HCT116 (cell line): ENCODE measurements at regions not wholly inside any gene's neighbourhood (a gene's known extent, or its start where the extent isn't known, plus 50 kb on each side); places are given as distances from the start of the nearest gene placed in this dataset.

Experiments
- ATAC-seq: fragments of 200-7000 bp; cut with Tn5 transposase; 2 replicates; pipeline ENCODE4 v1.9.1; 2020; ENCODE audit warnings: mild to moderate bottlenecking, moderate library complexity
- BruUV-seq: library from RNA; stranded (reverse); fragments of 400-500 nt; replicated peaks from 2 replicates; lab custom pipeline; 2021; lab: Mats Ljungman, UMichigan
- CTCF ChIA-PET: fragments of 300-600 bp; sonication (Branson Sonifier 250); formaldehyde crosslinking; loops from one replicate; lab custom pipeline; 2021; ENCODE audit warnings: antibody characterized with exemption; lab: Charles Lee
- POLR2A ChIA-PET: fragments of 300-600, 350-600 bp; sonication (Branson Sonifier 250); formaldehyde crosslinking; loops from one replicate; lab custom pipeline; 2021; ENCODE audit warnings: antibody characterized with exemption; lab: Charles Lee
- RAD21 ChIA-PET, 2 experiments: fragments of 300-600 bp; sonication (Branson Sonifier 250); formaldehyde crosslinking; loops; one replicate each; lab custom pipeline; 2023; ENCODE audit warnings: low total read pairs in 2 of 2; ENCODE audit not compliant: uncharacterized antibody in 2 of 2, unreplicated experiment in 2 of 2, low non-redundant PET in 1 of 2; lab: Charles Lee
- DNase-seq: peaks from one replicate; pipeline ENCODE4 v3.0.0-alpha.2; 2010; ENCODE audit warnings: low read depth, low spot score
- H2AFZ ChIP-seq: fragments of 200-600 bp; shearing (Covaris generic), sonication (generic); 2 replicates; pipeline ENCODE4 v1.6.1; 2017; ENCODE audit warnings: low read depth, mixed run types, mixed read lengths, antibody characterized with exemption, low read length; ENCODE audit not compliant: poor library complexity, severe bottlenecking
- H3K27ac ChIP-seq: 2 replicates; pipeline ENCODE4 v1.5.1; 2012; ENCODE audit warnings: low read depth, low read length
- H3K27me3 ChIP-seq: fragments of 200-600 bp; sonication (generic); 2 replicates; pipeline ENCODE4 v1.6.1; 2016; ENCODE audit warnings: mixed run types, low read length, mixed read lengths; ENCODE audit not compliant: insufficient read depth
- H3K36me3 ChIP-seq, 2 experiments: fragments of 200-500 bp in 1 of 2; fragments of 200-600 bp in 1 of 2; sonication (Bioruptor generic) in 1 of 2; sonication (generic) in 1 of 2; 2 replicates each; pipeline versions ENCODE4 v1.5.1 to v1.6.1; 2014 to 2016; ENCODE audit warnings: low read length in 2 of 2, inconsistent platforms in 1 of 2, mixed read lengths in 1 of 2, mixed run types in 1 of 2; ENCODE audit not compliant: insufficient read depth in 2 of 2, control insufficient read depth in 1 of 2
- H3K4me1 ChIP-seq, 2 experiments: fragments of 200-600 bp in 1 of 2; sonication (generic) in 1 of 2; 2 replicates each; pipeline versions ENCODE4 v1.5.1 to v1.6.1; 2012 to 2017; ENCODE audit warnings: low read length in 2 of 2, inconsistent platforms in 1 of 2, mild to moderate bottlenecking in 1 of 2, mixed read lengths in 1 of 2, mixed run types in 1 of 2, moderate library complexity in 1 of 2; ENCODE audit not compliant: insufficient read depth in 2 of 2, control insufficient read depth in 1 of 2
- H3K4me2 ChIP-seq: fragments of 200-600 bp; sonication (generic); 2 replicates; pipeline ENCODE4 v1.6.1; 2017; ENCODE audit warnings: mixed run types, low read length, mixed read lengths
- H3K4me3 ChIP-seq, 2 experiments: fragments of 200-600 bp in 1 of 2; sonication (generic) in 1 of 2; replicated peaks in 1 of 2; 2 replicates each; pipeline ENCODE4 v1.5.1; 2011 to 2016; ENCODE audit warnings: low read length in 2 of 2, control low read depth in 1 of 2, low read depth in 1 of 2, mild to moderate bottlenecking in 1 of 2, mixed read lengths in 1 of 2, mixed run types in 1 of 2
- H3K79me2 ChIP-seq: fragments of 200-600 bp; sonication (generic); 2 replicates; pipeline ENCODE4 v1.6.1; 2017; ENCODE audit warnings: mild to moderate bottlenecking, mixed run types, low read length, moderate library complexity, mixed read lengths; ENCODE audit not compliant: insufficient read depth
- H3K9ac ChIP-seq: fragments of 200-600 bp; sonication (generic); 2 replicates; pipeline ENCODE4 v1.6.1; 2016; ENCODE audit warnings: low read length, mixed read lengths
- H3K9me2 ChIP-seq: fragments of 200-600 bp; sonication (generic), shearing (Covaris generic); 2 replicates; pipeline ENCODE4 v1.6.1; 2017; ENCODE audit warnings: mixed run types, mild to moderate bottlenecking, moderate library complexity; ENCODE audit not compliant: insufficient read depth
- H3K9me3 ChIP-seq, 2 experiments: fragments of 200-500 bp in 1 of 2; fragments of 200-600 bp in 1 of 2; sonication (Bioruptor generic) in 1 of 2; sonication (generic) in 1 of 2; 2 replicates each; pipeline ENCODE4 v1.6.1; 2014 to 2017; ENCODE audit warnings: low read length in 2 of 2, mixed read lengths in 2 of 2, inconsistent platforms in 1 of 2, low read depth in 1 of 2, mild to moderate bottlenecking in 1 of 2, mixed run types in 1 of 2, moderate library complexity in 1 of 2; ENCODE audit not compliant: control insufficient read depth in 1 of 2, insufficient read depth in 1 of 2
- H4K20me1 ChIP-seq: fragments of 200-600 bp; sonication (generic), shearing (Covaris generic); 2 replicates; pipeline ENCODE4 v1.6.1; 2017; ENCODE audit warnings: mixed run types, mild to moderate bottlenecking, moderate library complexity; ENCODE audit not compliant: insufficient read depth
- CEBPB ChIP-seq: IDR thresholded peaks from 2 replicates; pipeline ENCODE4 v1.6.1; 2012; ENCODE audit warnings: low read depth
- EGR1 ChIP-seq: IDR thresholded peaks from 2 replicates; pipeline ENCODE4 v1.6.1; 2012; ENCODE audit warnings: low read depth
- ELF1 ChIP-seq: IDR thresholded peaks from 2 replicates; pipeline ENCODE4 v1.6.1; 2012; ENCODE audit warnings: low read depth, borderline replicate concordance
- JUND ChIP-seq: IDR thresholded peaks from 2 replicates; pipeline ENCODE4 v1.6.1; 2012
- POLR2AphosphoS5 ChIP-seq: IDR thresholded peaks from 2 replicates; pipeline ENCODE4 v1.6.1; 2011; ENCODE audit warnings: mild to moderate bottlenecking, low read depth, low read length, moderate library complexity
- REST ChIP-seq: IDR thresholded peaks from 2 replicates; pipeline ENCODE4 v1.6.1; 2012; ENCODE audit warnings: low read depth
- ZBTB33 ChIP-seq: IDR thresholded peaks from 2 replicates; pipeline ENCODE4 v1.6.1; 2011; ENCODE audit warnings: mild to moderate bottlenecking, low read length, moderate library complexity; ENCODE audit not compliant: insufficient replicate concordance; ENCODE audit errors: extremely low read depth
- ZFX ChIP-seq: fragments of 450-650 bp; IDR thresholded peaks from 2 replicates; pipeline ENCODE4 v1.6.1; 2017
- intact Hi-C: fragments of 100-400 bp; cut with micrococcal nuclease; formaldehyde crosslinking; loops from 2 replicates; pipeline ENCODE4 v1.10.0; 2022

GRCh38 chr3:177824190-177824786, 627.0 kb upstream of the TBL1XR1 start:
- no peaks in the 10 kb centered on the region for H3K27me3 ChIP-seq
- H3K36me3 ChIP-seq = no peaks in the 10 kb centered on the region
- H3K9ac ChIP-seq = no peak overlapping the region
- H2AFZ ChIP-seq = no peak overlapping the region
- H3K4me1 ChIP-seq = peaks cover 3 to 8% of the 10 kb centered on the region in 2 experiments; a peak in 2 of 4 replicates
- H3K9me2 ChIP-seq = no peaks in the 10 kb centered on the region
- no peak overlapping the region for H3K4me2 ChIP-seq
- TF ChIP-seq ELF1 = no peak
- TF ChIP-seq REST = no peak
- no peak for TF ChIP-seq CEBPB
- TF ChIP-seq ZBTB33 = no peak
- no peak for TF ChIP-seq ZFX
- TF ChIP-seq EGR1 = no peak
- no peak for TF ChIP-seq POLR2AphosphoS5
- TF ChIP-seq JUND = no peak
- intact Hi-C loops = no loop called here
- RAD21 ChIA-PET = no interaction called here
- no peak overlapping the region for H3K27ac ChIP-seq
- CTCF ChIA-PET = no interaction called here
- H3K4me3 ChIP-seq = no peak overlapping the region
- DNase-seq = no peak
- H3K9me3 ChIP-seq = no peaks in the 10 kb centered on the region
- no peaks in the 10 kb centered on the region for H4K20me1 ChIP-seq
- no peak for ATAC-seq
- POLR2A ChIA-PET = interaction anchor here (0.6 kb wide), 1 partner anchor 70 kb away, joined by 3 read pairs; no protein-coding TSS in a partner anchor
- BruUV-seq = no TSS peak
- H3K79me2 ChIP-seq = no peaks in the 10 kb centered on the region
